ENCODE measurements at regions not wholly inside any gene's neighbourhood (a gene's known extent, or its start where the extent isn't known, plus 50 kb on each side); places are given as distances from the start of the nearest gene placed in this dataset.

DNA sequence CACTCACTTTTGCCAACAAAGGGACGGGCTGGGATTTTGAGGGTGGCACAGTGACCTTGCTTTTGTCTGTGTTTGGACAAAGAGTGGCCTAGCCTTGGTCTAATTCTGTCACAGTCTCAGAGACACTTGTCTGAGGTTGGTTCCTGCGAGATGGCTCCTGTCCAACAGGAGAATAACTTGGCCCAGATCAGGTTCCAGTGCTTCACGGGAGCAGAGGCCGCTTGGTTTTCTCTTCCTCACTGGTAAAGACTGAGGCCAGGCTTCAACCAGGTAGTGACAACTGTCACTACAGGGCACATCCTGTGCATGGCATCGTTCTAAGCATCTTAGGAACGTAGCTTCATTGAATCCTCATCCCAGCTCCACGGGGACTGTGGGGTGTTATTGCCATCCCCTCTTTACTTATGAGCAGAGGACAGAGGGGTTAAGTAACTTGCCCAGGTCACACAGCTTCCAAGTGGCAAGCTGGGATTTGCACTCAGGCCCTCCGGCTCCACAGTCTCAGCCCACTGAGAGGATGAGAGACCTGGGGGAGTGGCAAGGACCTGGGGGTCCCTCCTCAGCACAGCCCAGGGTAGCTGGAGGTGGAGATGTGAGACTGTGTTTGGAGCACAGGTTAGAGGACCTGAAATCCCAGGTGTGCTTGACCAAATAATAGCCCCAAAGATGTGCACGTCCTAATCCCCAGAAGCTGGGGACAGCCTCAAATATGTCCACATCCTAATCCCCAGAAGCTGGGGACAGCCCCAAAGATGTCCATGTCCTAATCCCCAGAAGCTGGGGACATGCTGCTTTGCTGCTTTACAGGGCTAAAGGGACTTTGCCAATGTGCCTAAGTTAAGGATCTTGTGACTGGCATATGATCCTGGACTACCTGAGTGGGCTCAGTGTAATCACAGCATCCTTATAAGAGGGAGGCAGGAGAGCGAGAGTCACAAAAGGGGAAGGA, 179.2 kb upstream of the RTL1 start:
- TF ChIP-seq, protein P1, sequence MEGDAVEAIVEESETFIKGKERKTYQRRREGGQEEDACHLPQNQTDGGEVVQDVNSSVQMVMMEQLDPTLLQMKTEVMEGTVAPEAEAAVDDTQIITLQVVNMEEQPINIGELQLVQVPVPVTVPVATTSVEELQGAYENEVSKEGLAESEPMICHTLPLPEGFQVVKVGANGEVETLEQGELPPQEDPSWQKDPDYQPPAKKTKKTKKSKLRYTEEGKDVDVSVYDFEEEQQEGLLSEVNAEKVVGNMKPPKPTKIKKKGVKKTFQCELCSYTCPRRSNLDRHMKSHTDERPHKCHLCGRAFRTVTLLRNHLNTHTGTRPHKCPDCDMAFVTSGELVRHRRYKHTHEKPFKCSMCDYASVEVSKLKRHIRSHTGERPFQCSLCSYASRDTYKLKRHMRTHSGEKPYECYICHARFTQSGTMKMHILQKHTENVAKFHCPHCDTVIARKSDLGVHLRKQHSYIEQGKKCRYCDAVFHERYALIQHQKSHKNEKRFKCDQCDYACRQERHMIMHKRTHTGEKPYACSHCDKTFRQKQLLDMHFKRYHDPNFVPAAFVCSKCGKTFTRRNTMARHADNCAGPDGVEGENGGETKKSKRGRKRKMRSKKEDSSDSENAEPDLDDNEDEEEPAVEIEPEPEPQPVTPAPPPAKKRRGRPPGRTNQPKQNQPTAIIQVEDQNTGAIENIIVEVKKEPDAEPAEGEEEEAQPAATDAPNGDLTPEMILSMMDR (IDR thresholded peaks at IDR 0.05; ENCODE audit: insufficient read depth, missing control alignments) = no peak
- no peak for FAIRE-seq
- no peak for DNase-seq (ENCODE audit: insufficient read length, low spot score)

DNA sequence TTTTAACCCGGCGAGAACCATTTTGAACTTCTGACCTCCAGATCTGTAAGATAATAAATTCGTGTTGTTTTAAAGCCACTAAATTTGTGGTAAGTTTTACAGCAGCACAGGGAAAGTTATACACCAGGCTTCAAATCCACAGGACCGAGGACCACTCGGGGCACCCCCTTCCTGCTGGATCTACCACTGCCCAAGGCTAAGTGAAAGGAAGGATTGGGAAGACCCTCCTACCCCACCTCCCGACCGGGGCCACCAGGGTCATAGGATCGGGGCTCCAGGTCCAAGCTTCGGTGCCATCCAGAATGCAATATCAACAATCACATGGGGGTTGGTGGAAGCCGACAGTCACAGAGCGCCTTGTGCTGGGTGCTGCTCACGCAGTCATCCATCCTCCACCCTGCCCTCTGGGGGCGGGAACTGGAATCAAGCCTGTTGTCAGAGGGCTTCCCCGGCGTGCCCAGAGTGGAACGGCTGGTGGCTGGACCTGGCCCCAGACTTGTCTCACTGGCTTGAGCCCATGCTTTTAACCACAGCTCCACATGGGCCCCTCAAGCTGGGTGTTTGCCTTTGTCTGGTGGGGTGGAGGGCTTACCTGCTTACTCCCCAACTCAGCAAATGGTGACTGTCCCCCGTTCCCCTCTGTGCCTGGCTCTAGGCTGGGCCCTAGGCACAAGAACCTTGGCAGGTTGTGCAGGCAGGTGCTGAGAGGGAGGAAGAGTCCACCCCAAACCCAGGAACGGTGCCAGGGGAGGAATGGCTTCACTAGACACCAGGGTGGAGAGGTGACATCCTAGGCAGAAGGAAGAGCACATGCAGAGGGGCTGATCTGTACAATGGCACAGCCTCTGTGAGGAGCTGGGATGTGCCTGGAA, 180.3 kb upstream of the RTL1 start:
- no peak for DNase-seq (ENCODE audit: insufficient read length, low spot score)
- no peak for FAIRE-seq

DNA sequence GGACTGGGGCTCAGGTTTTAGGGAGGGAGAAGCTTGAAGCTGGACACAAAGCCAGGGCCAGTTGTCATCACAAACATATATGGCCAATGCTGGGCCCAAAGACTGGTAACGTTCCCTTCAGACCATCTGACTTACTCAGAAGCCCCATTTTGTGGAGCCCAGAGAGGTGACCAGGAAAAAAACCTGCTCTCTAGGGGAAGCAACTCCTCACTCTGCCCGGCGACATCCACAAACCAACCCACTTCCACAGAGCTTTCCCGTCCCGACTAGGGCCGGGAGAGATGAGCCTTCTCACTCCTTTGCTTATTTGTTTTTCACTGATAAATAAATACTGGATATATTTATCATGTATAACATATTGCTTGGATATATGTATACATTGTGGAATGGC, 180.9 kb upstream of the RTL1 start:
- no peak for DNase-seq (ENCODE audit: insufficient read length, low spot score)
- no peak for FAIRE-seq
- TF ChIP-seq, protein P1 (IDR thresholded peaks at IDR 0.05; ENCODE audit: insufficient read depth, missing control alignments) = no peak

More for the DNA sequence above, 180.3 kb upstream of the RTL1 start:
- TF ChIP-seq, protein P1 (IDR thresholded peaks at IDR 0.05; ENCODE audit: insufficient read depth, missing control alignments) = no peak

DNA sequence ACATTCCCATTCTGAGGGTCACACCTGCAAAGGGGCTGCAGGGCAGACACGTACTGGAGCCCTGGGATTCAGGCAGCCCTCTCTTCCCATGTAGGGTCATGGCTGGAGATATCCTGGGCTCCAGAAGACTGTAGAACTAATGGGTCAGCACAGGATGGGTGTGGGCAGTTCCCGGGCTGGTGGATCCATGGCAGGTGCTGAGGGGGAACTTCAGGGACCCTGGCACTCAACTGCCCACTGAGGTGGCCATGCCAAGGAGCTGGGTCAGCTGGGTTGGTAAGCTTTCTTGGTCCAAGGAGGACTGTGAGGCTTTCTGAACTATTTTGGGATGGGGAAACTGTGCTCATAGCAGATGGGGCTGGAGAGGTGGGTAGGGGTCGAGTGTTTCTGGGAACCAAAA, 183.4 kb upstream of the RTL1 start:
- FAIRE-seq = no peak

DNA sequence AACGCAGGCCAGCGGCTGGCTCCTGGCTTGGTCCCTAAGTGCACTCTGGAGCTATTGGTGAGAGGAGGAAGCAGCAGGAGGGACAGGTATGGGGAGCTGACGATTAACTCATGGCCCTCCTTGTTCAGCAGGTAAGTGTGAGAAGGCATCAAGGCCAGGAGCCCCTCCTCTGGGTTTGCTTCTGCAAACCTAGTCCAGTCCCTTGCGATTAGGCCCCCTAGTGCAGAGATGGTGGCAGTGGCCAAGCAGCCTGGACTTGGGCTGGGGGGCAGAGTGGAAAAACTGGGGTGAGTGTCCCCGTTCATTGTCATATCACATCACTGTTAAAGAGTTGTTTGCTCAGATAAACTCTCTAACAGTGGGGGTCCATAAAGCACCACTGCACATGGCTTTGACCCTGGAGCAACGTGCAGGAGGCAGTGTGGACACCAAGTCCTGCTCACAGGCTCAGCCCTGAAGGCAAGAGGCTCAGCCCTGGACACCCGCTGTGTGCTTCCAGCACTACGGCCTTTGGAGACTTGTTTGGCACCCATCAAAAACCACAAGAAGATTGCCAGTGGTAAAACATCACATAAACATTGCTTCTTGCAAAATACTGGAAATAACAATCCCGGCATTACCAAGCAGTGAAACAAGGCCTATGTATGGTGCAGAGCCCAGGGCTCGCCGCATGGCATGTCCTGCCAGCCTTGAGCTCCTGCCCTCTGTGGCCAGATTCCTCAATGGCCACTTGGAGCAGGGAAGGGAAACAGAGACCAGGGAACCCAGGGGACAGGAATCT, 184.3 kb upstream of the RTL1 start:
- TF ChIP-seq, protein P1 (IDR thresholded peaks at IDR 0.05; ENCODE audit: insufficient read depth, missing control alignments) = no peak
- DNase-seq (ENCODE audit: insufficient read length, low spot score) (no peak), FAIRE-seq (no peak)

More for the DNA sequence above, 183.4 kb upstream of the RTL1 start:
- TF ChIP-seq, protein P1 (IDR thresholded peaks at IDR 0.05; ENCODE audit: insufficient read depth, missing control alignments) = no peak
- no peak for DNase-seq (ENCODE audit: insufficient read length, low spot score)

DNA sequence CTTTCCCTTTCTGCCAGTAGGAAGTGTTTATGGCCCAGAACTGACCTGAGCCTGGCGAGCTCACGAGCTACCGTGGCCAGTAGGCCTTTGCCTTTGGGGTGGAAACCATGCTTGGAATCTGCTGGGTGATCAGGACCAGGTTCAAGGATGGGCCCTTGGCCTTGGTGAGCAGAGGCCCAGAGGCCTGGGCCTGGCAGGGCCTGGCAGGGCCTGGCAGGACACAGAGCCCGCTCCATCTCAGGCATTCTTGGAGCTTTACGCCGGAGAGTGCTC, 184.8 kb upstream of the RTL1 start:
- DNase-seq (ENCODE audit: insufficient read length, low spot score) (no peak), FAIRE-seq (no peak)
- TF ChIP-seq, protein P1 (IDR thresholded peaks at IDR 0.05; ENCODE audit: insufficient read depth, missing control alignments) = no peak
